G401.6 (cell line): ENCODE measurements at regions not wholly inside any gene's neighbourhood (a gene's known extent, or its start where the extent isn't known, plus 50 kb on each side); places are given as distances from the start of the nearest gene placed in this dataset.

Source experiments
- FAIRE-seq: peaks from 2 replicates; lab custom pipeline; 2012; peaks lifted over from hg19 to GRCh38; lab: Jason Lieb, UNC

DNA sequence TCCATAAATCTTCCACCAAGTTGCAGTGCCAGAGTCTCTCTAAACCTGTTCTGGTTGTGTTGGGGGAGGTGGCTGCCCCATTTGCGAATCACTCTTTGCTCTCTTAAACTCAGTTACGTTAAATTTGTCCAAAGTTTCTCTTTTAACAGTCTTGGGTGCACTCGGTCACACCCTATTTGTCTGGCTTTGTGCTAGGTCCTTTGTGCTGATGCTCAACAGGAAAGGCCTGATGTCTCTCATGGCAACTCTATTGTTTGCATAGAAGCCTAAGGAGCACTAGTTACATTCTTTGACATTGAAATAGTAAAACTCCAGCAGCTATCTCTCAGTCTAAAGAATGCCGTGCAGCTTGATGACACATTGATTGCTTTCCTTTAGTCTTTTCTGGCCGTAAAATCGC is 105.1 kb downstream of the TRMT11 start:
- no peak for FAIRE-seq

DNA sequence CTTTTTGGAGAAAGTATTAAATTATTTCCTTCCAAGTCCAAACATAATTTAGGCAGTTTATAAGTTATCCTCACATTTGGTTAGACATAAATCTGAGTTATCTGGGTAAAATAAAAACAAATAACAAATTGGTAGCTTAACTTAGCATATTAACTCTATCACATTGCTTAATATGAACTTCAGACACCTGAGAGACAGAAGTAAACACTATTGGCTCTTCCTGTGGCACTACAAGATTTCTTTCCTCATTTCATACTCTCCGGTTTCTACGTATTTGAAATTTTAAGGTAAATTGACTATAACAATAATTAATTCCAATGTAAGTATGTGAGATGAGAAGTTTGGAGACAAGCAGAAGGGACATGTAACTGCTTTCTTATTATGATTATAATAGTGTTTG is 106.8 kb downstream of the TRMT11 start:
- no peak for FAIRE-seq

DNA sequence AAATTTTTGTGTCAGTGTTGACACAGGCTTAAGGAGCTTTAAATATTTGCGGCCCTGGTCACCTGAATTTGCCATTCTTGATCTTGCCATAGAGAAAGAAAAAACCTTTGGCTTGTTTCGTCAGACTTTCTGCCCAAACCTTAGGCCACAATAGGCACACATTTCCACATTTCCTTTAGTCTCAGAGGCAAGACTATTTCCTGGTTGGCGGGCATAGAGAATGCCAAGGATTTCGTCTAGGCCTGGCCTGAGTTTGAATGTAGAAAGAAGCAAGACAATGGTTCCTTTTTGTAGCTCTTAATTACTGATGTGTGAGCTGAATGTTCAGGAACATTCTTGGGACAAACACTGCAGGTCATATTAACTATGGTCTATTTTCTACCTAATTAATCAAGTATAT is 108.1 kb downstream of the TRMT11 start:
- no peak for FAIRE-seq

DNA sequence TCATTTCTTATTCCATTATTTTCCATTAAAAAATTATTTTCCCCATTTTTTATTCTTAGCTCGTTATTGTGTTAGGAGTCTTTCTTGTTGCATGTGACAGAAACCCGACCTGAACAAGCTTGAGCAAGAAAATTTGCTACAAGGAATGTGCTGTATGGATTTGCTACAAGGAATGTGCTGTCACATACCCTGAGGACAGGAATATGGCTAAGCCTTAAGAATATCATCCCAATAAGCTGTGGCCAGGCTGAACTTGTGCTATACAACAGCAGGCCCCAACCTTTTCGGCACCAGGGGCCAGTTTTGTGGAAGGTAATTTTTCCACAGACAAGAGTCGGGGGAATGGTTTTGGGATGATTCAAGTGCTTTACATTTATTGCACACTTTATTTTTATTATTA is 114.0 kb downstream of the TRMT11 start:
- FAIRE-seq, result no peak

DNA sequence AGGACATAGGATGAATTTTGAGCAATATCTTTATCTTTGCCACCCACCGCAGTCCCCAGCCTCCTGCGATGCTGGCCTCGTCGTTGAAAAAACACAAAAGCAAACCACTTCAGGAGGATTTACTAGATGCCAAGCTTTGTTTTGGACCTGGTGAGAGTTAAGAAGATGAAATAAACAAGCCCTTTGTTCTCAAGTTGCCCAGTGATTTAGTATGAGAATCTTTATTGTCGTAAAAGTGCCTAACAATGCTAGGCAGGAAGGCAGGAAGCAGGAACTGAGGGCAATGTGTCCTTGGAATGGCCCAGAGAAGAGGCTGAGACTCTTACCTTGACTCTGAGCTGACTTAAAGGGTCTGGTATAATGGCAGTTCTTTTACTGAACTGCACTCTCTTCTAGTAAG is 116.0 kb downstream of the TRMT11 start:
- FAIRE-seq, result no peak

DNA sequence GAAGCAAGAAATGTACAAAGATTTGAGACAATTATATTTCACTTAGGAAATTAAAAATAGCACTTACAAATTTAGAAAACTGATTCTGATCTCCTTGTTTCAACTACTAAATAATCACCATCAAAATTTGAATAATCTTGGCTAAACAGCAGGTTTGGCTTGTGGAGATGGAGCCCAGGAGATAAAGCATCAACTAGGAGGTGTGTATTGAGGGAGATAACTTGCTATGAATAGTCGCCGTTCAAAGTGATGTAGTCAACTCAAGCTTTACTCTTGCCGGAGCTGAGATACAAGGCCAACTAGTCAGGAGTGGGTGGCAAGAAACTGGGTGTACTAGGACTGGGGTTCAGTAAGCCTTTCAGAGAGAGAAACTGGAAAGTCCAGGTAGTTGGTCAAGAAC is 117.7 kb downstream of the TRMT11 start:
- FAIRE-seq, result no peak

DNA sequence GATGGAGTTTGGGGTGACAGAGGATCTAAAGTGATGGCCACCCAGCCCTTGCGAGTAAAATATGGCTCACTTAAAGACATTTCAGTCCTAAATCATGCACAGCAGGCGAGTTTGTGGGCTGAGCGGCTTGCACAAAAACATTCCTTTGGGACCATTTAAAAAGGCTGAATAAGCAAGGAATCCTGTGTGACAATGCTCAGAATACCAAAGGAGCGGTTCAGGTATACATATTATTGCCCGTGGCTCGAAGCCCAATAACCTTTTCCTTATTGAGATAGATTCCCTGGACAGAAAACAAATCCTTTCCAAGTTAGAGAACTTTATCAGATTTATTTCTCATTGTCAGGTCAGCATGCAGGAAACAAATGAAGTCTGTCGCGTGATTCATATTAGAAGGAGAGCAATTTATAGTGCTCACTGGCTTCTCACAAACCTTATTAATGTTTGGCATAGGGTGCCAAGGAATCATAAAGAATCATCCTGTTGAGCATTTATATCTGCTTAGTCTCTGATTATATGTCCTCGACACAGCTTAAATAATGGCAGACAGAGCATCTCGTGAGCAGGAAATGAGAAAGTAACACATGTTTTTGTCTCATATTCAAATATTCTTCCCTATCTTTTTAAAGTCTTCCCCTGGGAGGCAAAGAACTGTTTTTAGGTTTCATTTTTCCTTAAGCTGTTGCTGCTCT is 121.3 kb downstream of the TRMT11 start:
- FAIRE-seq, result no peak

DNA sequence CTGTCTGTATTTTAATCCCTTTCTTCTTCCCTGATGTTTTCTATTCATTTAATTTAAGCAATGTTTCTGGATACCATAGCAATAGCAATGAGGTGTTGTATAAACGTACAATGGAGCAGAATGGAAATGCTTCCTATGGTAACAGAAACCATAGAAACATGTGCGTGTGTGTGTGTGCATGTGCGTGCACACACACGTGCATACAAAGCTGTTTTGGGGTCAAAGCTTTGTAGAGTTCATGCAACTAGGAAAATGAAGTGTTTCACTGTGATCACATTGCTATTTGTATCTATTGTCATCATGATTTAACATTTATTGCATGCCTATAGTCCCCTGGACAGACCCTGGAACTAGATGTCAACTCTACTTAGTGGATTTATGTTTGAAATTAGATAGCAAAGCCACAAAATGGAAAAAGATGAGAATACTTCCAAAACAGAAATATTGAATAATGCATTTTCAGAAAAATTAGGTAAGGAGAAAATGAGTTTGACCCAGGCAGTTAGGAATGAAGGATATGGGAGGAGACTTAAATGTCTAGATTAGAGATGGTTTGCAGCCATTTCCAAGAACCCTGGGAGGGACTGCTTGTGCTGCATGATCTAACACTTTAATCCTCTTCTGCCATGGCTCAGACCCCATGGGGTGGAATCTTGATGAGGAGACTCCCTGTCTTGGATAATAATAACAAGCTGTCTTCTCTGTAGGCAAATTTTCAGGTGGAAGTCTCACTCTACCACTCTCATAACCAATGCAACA is 124.4 kb downstream of the TRMT11 start:
- no peak for FAIRE-seq

DNA sequence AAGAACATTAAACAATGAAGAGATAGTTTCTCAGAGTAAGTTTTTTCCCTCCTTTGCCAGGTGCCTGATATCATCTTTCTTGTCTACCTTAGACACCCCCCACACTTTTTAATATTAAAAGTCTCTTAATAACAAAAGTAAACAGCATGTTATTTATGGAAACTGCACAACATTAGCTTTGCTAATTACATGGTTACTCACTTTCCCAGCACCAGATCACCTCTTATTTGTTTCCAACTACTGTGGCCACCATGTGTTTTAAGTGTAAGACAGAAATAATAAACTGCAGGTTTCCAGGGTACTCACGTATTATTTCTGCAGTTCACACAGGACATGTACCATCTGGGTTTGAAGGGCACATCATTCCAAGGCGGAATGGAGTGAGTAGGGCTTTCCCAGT is 125.0 kb downstream of the TRMT11 start:
- FAIRE-seq, result no peak

DNA sequence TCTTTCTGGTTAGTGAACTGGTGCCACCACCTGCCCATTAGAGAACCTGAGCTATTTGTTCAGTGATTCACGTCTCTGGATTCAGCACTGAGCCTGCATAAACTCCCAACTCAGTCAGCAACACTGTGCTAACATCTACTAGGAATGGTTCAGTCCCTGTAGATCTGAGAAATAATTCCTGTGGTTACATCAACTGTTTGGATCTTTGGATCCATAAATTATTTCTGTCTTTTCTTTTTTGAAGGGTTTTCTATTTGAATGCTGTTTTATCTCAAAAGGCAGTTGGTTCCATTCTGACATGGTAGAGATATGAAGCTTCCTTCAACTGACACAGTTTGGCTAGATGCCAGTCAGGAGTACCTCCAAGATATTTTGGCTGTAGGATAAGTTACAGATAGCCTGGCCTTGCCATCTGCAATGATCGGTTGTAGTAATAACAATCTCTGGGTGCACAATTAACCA is 125.9 kb downstream of the TRMT11 start:
- FAIRE-seq, result no peak

DNA sequence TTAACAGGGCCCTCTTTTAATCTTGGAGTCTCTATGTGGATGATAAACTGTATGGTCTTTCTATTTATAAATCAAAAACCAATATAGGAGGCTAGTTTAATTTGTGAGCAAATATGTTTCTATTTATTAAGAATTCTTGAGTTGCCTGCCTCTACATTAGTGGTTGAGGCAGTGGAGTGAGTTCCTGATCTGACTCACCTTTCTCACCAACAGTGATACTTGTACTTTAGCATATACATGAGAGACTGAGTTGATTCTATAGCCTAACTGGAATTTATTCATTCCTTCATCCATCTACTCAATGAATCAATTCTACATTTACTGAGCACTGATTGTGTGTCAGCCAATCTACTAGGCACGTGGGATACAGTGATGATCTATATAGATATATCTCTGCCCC is 126.9 kb downstream of the TRMT11 start:
- no peak for FAIRE-seq

DNA sequence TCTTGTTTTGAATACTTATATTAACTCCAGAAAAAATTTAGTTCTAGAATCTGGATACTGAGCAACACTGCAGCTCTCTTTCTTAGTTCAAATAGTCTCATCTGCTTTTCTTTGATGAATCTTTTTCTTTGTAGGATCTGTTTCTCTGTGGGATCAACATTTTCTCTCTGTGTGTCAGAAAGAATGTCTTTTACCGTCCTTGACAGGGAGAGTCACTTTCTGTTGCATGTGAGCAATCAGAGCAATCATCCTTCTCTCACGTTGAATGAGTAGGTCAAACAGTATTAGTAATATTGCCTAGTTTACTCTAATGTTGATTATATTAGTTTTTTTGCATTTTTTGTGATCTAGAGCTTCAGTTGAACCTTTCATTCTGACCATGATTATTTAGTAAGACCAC is 130.9 kb downstream of the TRMT11 start:
- no peak for FAIRE-seq

DNA sequence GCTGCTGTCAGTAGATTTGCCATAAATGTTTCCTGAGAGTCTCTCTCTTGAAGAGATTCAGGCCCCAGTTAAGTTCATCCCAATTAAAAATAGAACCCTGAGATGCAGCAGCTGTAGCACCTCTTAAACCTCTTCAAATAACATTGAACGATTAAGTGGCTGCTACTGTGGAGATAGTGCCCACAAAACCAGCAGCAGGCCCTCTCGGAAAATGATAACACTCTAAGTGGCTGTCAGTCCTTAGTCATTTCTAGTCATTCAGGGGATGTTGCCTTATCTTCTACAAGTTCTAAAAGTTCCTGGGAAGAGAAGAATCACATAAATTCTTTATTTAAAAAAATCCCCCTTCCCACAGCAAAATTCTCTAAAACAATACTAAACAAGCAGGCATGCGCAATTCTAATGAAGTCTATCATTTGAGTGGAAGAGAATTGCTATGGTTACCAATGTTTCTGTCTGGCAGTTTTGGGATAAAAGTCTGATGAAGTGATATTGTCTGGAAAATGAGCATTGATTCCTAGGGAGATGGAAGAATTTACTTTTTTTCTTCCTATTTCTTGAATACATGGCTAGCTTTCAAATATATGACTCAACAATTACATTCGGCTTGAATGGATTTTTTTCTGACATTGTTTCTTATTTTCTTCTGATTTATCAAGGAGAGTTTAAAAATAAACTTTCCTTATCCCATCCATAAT is 131.9 kb downstream of the TRMT11 start:
- FAIRE-seq, result no peak

DNA sequence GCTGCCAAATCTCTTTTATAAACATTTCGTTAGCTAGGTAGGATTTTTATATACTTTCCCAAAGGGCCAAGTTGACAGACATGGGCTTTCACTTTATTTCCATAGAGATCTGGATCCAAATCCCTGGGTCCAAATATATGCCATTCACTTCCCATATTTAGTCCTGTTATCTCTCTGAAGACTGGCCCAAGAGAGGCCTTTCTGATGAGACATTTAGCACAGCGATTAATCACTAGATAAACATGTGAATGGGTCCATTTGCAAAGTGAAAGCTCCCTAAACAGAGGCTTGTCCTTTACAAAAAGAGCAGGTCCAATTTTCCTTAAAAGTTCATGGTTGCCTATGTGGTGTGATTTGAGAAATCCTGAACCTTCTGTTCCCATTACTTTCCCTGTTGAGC is 132.6 kb downstream of the TRMT11 start:
- no peak for FAIRE-seq

DNA sequence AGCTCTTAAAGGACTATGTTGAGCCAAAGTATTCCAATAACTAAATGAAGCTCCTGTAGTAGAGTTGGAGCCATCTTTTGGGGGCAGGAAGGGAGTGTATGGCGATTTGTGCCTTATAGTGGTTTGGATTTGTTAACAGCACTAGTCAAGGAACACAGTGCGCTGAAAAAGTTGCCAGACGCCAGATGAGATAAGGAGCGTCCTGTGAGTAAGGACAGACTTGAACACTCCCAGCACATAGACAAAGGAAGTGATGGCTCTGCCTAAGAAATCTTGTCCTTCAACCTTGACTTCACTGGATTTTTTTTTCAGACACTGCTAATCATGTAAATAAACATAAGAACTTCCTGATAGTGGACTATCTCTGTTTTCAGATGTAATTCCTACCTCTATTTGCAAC is 136.9 kb downstream of the TRMT11 start:
- FAIRE-seq, result no peak

DNA sequence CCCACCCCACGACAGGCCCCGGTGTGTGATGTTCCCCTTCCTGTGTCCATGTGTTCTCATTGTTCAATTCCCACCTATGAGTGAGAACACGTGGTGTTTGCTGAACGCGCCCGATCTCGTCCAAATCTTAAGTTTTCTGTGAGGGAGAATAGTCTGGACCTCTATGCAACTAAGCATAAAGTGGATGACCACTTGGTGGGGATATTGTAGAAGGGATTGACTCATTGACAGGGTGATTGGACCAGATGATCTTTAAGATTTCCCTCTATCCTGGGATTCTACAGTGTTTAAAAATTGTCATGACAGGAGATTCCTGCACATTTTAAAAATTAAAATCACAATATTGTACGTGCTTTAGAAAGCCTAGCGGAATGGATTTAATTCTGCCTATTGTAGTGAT is 141.3 kb downstream of the TRMT11 start:
- FAIRE-seq, result no peak

DNA sequence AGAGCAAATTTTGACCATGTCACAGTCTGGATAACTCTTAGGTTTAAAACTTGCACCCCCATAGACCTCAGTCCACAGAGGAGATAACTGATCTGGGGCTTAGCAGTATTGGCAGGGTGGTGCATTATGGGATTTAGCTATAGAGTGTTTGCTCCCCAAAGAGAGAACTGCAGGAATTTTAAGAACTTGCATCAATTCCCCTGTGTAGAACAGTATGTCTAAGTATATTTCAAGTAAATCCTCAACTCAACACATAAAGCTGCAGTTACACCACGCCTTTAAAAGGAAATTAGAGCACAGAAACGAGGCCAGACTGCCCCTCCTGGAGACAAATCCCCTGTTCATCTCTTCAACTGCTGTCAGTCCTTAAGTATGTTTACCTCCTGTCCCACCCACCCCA is 144.9 kb downstream of the TRMT11 start:
- no peak for FAIRE-seq

DNA sequence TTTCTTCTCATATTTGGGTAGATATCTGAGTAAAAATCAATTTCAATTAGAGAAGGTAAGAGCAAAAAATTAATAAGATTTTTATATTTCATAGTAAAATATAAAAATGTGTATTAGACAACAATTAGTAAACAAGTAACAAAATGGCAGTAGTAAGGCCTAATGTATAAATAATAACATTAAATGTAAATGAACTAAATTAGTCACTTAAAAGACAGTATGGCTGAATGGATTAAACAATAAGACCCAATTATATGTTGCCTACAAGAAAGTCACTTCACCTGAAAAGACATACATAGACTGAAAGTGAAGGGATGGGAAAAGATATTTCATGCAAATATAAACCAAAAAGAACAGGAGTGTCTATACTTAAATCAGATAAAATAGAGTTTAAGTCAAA is 147.6 kb downstream of the TRMT11 start:
- peak; percentile 3 for FAIRE-seq

DNA sequence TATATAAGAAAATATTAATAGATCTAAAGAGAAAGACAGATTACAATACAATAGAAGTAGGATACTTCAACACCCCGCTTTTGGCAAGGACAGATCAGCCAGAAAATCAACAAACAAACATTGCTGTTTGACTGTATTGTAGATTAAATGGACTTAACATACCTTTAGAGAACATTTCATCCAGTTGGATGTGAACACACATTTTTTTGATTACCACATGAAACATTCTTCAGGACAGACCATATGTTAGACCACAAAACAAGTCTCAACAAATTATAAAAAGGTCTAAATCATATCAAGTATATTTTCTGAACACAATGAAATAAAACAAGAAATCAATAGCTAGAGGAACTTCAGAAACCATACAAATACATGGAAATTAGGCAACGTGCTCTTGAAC is 148.2 kb downstream of the TRMT11 start:
- no peak for FAIRE-seq

DNA sequence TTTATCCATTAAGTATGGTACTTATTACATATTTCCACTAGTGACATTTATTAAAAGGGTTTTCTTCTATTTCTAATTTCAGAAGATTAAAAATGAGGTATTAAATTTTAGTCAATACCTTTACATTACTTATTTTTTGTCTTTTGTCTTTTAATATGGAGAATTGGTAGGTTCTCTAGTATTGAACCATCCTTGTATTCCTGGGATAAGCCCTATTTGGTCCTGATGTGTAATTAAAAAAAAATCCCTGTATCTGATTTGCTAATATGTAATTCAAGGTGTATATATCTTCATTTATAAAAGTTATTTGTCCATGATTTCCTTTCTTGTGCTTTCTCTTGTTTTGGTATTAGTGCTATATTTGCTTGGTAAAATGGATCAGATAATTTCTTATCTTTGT is 153.7 kb downstream of the TRMT11 start:
- FAIRE-seq, result no peak

DNA sequence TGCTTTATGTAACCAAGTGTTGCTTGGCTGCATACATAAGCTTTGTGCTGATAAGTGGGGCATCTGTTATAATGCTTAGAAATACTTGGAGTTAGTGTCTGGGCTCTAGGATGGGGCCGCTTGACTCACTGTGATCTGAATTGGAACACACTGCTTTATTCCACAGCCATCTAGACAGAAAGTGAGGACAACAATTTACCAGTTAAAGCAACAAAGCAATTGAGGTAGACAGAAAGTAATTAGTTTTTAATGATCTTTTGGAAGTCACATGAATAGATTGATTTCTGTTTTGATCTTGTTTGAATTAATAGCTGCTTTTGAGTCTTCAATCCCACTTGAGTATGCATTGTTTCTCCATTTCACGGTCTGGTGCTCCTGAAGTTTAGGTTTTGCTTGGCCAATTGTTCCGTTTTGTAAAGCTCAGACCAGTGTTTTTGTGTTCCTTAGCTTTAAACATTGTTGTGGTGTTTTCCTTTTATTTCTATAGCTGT is 157.5 kb downstream of the TRMT11 start:
- FAIRE-seq, result no peak

DNA sequence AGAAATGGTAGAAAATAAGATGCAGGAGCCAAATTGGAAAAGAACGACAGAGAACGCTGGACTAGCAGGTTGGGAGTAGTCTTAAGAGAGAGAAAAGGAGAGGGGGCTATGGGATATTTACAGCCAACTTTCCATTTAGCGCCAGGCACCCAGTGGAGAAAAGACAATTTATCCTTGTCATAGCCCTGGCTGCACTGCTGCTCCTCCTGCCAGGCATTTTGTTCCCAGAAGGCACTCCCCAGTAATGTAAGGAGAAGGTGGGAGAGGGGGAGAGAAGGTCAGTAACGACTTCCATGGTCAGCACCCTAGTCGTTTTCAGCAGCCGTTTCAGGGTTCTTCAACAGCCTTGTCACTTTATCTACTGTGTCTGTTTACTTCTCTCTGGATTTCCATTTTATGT is 159.0 kb downstream of the TRMT11 start:
- no peak for FAIRE-seq

DNA sequence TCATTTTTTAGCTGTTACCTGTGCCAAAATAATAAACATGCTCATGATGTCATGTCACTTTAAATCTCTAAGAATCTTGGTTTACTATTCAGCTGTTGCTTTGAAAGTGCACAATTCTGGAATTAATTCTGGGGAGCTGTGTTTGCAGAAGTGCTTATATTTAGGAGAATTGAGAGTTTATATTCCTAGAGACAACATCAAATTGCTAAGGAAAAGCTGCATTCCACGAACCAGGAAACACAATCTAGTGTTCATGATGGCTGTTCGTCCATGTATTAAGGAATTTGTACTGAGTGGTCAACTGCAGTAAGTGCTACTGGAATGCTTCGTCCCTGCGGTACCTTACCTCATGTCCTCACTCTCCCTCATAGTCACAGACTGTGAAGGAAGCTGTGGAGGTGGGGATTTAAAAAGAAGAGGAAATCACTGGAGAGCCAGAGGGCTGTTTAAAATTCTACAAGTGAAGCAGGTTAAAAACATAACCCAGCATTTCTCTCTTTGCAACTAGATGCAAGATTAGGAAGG is 161.0 kb downstream of the TRMT11 start:
- FAIRE-seq, result no peak
